Activated T-helper 2 cell treated with anti-CD3 and anti-CD28 coated beads, Interferon-gamma antibody, Interleukin-2, Interleukin-4, amounts not matched to agents 10 μg/mL and 5 μg/mL and 100 μg/mL, durations not matched to agents 14 hours and 24 hours and 36 hours (primary cell): ENCODE measurements at regions not wholly inside any gene's neighbourhood (a gene's known extent, or its start where the extent isn't known, plus 50 kb on each side); places are given as distances from the start of the nearest gene placed in this dataset.

Experiments used
- DNase-seq: peaks from one replicate; pipeline ENCODE4 v3.0.0; 2021; ENCODE audit warnings: low spot score
- H3K27ac Mint-ChIP-seq: one replicate; pipeline ENCODE4 v1.8.0; 2021; ENCODE audit warnings: mixed read lengths
- H3K27me3 Mint-ChIP-seq: one replicate; pipeline ENCODE4 v1.8.0; 2021; ENCODE audit warnings: low read depth, mixed read lengths
- H3K36me3 Mint-ChIP-seq: one replicate; pipeline ENCODE4 v1.8.0; 2021; ENCODE audit warnings: low read depth, mixed read lengths
- H3K4me1 Mint-ChIP-seq: one replicate; pipeline ENCODE4 v1.8.0; 2021; ENCODE audit warnings: low read depth, mixed read lengths
- H3K4me3 Mint-ChIP-seq: one replicate; pipeline ENCODE4 v1.8.0; 2021; ENCODE audit warnings: low read depth, mild to moderate bottlenecking, moderate library complexity, mixed read lengths
- H3K9me3 Mint-ChIP-seq: one replicate; pipeline ENCODE4 v1.8.0; 2021; ENCODE audit warnings: mixed read lengths
- intact Hi-C: fragments of 100-400 bp; cut with micrococcal nuclease; formaldehyde crosslinking; loops from one replicate; pipeline ENCODE4 v1.15.1; 2023

- H3K9me3 Mint-ChIP-seq, result peaks cover 5% of the 10 kb centered on the region
- no peak overlapping the region for H3K27ac Mint-ChIP-seq
- intact Hi-C loops, result no loop called here
- H3K36me3 Mint-ChIP-seq, result peaks cover 8% of the 10 kb centered on the region
- no peak overlapping the region for H3K4me3 Mint-ChIP-seq
- peaks cover 41% of the 10 kb centered on the region for H3K4me1 Mint-ChIP-seq
- no peaks in the 10 kb centered on the region for H3K27me3 Mint-ChIP-seq
- DNase-seq, result no peak
Measured at GRCh38 chr9:109948453-109948852, 168.5 kb downstream of the PALM2AKAP2 start.

GRCh38 chr9:109950710-109951443 is 170.9 kb downstream of the PALM2AKAP2 start:
- peaks cover 43% of the 10 kb centered on the region for H3K4me1 Mint-ChIP-seq
- peaks cover 8% of the 10 kb centered on the region for H3K36me3 Mint-ChIP-seq
- intact Hi-C loops, result loop anchor here (1.0 to 2.0 kb wide), 6 partner anchors 13 to 100 kb away; no protein-coding TSS in a partner anchor
- no peak for DNase-seq
- no peaks in the 10 kb centered on the region for H3K27me3 Mint-ChIP-seq
- H3K27ac Mint-ChIP-seq, result peak overlapping the region; percentile 93
- peak overlapping the region; percentile 57 for H3K4me3 Mint-ChIP-seq
- H3K9me3 Mint-ChIP-seq, result no peaks in the 10 kb centered on the region

- H3K9me3 Mint-ChIP-seq, result no peaks in the 10 kb centered on the region
- no peak overlapping the region for H3K4me3 Mint-ChIP-seq
- intact Hi-C loops, result no loop called here
- peaks cover 56% of the 10 kb centered on the region for H3K4me1 Mint-ChIP-seq
- no peak overlapping the region for H3K27ac Mint-ChIP-seq
- H3K27me3 Mint-ChIP-seq, result no peaks in the 10 kb centered on the region
- DNase-seq, result no peak
- peaks cover 8% of the 10 kb centered on the region for H3K36me3 Mint-ChIP-seq
Measured at GRCh38 chr9:109953300-109953699, 173.3 kb downstream of the PALM2AKAP2 start.

- no peak for DNase-seq
Measured at GRCh38 chr9:109953813-109954497, 174.0 kb downstream of the PALM2AKAP2 start.

GRCh38 chr9:109956717-109957440 is 176.9 kb downstream of the PALM2AKAP2 start:
- Mint-ChIP-seq H3K36me3 (peaks cover 8% of the 10 kb centered on the region), H3K4me1 (peaks cover 53% of the 10 kb centered on the region), H3K27me3 (no peaks in the 10 kb centered on the region), H3K9me3 (no peaks in the 10 kb centered on the region), H3K4me3 (no peak overlapping the region), H3K27ac (no peak overlapping the region)
- intact Hi-C loops, result no loop called here
- no peak for DNase-seq

More at GRCh38 chr9:109953813-109954497, 174.0 kb downstream of the PALM2AKAP2 start:
- H3K27me3 Mint-ChIP-seq, result no peaks in the 10 kb centered on the region
- intact Hi-C loops, result no loop called here
- peaks cover 8% of the 10 kb centered on the region for H3K36me3 Mint-ChIP-seq
- peaks cover 55% of the 10 kb centered on the region for H3K4me1 Mint-ChIP-seq
- H3K9me3 Mint-ChIP-seq, result no peaks in the 10 kb centered on the region
- no peak overlapping the region for H3K4me3 Mint-ChIP-seq
- no peak overlapping the region for H3K27ac Mint-ChIP-seq

- Mint-ChIP-seq H3K9me3 (no peaks in the 10 kb centered on the region), H3K4me1 (peaks cover 52% of the 10 kb centered on the region), H3K27ac (no peak overlapping the region), H3K27me3 (no peaks in the 10 kb centered on the region), H3K36me3 (peaks cover 2% of the 10 kb centered on the region), H3K4me3 (no peak overlapping the region)
- DNase-seq, result no peak
- intact Hi-C loops, result no loop called here
Measured at GRCh38 chr9:109959679-109960078, 179.7 kb downstream of the PALM2AKAP2 start.

GRCh38 chr9:109961626-109962025 is 181.6 kb downstream of the PALM2AKAP2 start:
- no peak overlapping the region for H3K4me3 Mint-ChIP-seq
- peaks cover 56% of the 10 kb centered on the region for H3K4me1 Mint-ChIP-seq
- no peaks in the 10 kb centered on the region for H3K9me3 Mint-ChIP-seq
- H3K36me3 Mint-ChIP-seq, result no peaks in the 10 kb centered on the region
- peaks cover 2% of the 10 kb centered on the region for H3K27me3 Mint-ChIP-seq
- intact Hi-C loops, result no loop called here
- H3K27ac Mint-ChIP-seq, result no peak overlapping the region
- DNase-seq, result no peak

- intact Hi-C loops, result no loop called here
- H3K36me3 Mint-ChIP-seq, result no peaks in the 10 kb centered on the region
- peaks cover 56% of the 10 kb centered on the region for H3K4me1 Mint-ChIP-seq
- H3K27me3 Mint-ChIP-seq, result peaks cover 2% of the 10 kb centered on the region
- no peaks in the 10 kb centered on the region for H3K9me3 Mint-ChIP-seq
- H3K4me3 Mint-ChIP-seq, result no peak overlapping the region
- no peak overlapping the region for H3K27ac Mint-ChIP-seq
- no peak for DNase-seq
Measured at GRCh38 chr9:109962215-109962614, 182.2 kb downstream of the PALM2AKAP2 start.

- intact Hi-C loops, result no loop called here
- Mint-ChIP-seq H3K4me3 (no peak overlapping the region), H3K27ac (no peak overlapping the region), H3K4me1 (peaks cover 61% of the 10 kb centered on the region), H3K9me3 (no peaks in the 10 kb centered on the region), H3K27me3 (peaks cover 2% of the 10 kb centered on the region), H3K36me3 (no peaks in the 10 kb centered on the region)
- DNase-seq, result no peak
Measured at GRCh38 chr9:109963079-109963478, 183.1 kb downstream of the PALM2AKAP2 start.

- no peak overlapping the region for H3K4me3 Mint-ChIP-seq
- no peak for DNase-seq
- no peaks in the 10 kb centered on the region for H3K36me3 Mint-ChIP-seq
- peaks cover 2% of the 10 kb centered on the region for H3K27me3 Mint-ChIP-seq
- intact Hi-C loops, result loop anchor here (1.0 kb wide), 1 partner anchor 49 kb away; no protein-coding TSS in a partner anchor
- H3K27ac Mint-ChIP-seq, result no peak overlapping the region
- H3K9me3 Mint-ChIP-seq, result no peaks in the 10 kb centered on the region
- peaks cover 69% of the 10 kb centered on the region for H3K4me1 Mint-ChIP-seq
Measured at GRCh38 chr9:109966643-109967368, 186.8 kb downstream of the PALM2AKAP2 start.

- intact Hi-C loops, result loop anchor here (1.0 to 2.0 kb wide), 3 partner anchors 17 to 50 kb away; no protein-coding TSS in a partner anchor
- Mint-ChIP-seq H3K27ac (peak overlapping the region; percentile 95), H3K9me3 (no peaks in the 10 kb centered on the region), H3K4me3 (peak overlapping the region; percentile 2), H3K36me3 (no peaks in the 10 kb centered on the region), H3K27me3 (peaks cover 2% of the 10 kb centered on the region), H3K4me1 (peaks cover 78% of the 10 kb centered on the region)
- no peak for DNase-seq
Measured at GRCh38 chr9:109967651-109968642, 187.9 kb downstream of the PALM2AKAP2 start.
